ENCODE measurements at regions not wholly inside any gene's neighbourhood (a gene's known extent, or its start where the extent isn't known, plus 50 kb on each side); places are given as distances from the start of the nearest gene placed in this dataset.

DNA sequence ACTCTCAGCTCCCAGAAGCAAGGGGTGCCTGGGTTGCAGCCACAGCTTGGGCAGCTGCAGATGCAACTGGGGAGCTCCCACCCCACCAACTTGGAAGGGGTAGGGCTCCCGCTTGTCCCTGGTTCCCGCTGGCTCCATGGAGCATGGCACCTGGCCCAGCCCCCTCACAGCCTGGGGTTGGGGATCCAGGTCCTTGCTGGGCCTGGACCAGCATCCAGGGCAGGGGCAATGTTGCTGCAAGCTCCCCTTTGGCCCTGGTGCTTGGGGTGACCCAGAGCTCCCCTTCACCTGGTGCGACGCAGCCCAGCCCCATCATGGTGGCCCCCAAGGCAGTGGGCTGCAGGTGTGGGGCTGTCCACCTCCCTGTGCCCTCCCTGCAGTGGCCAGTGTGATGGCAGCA lies 99.6 kb upstream of the FRMD4B start:
- TF ChIP-seq ZNF274 (IDR thresholded peaks at IDR 0.05; ENCODE audit: low read depth, low read length) (no peak), SUZ12 (IDR thresholded peaks at IDR 0.05; ENCODE audit: extremely low read depth, insufficient read depth, insufficient read length) (no peak)
